ENCODE measurements at regions not wholly inside any gene's neighbourhood (a gene's known extent, or its start where the extent isn't known, plus 50 kb on each side); places are given as distances from the start of the nearest gene placed in this dataset.

- Histone ChIP-seq H3K27me3 (ENCODE audit: insufficient read depth, poor library complexity, severe bottlenecking) (no peaks in the 10 kb centered on the region), H3K27ac (ENCODE audit: poor library complexity, severe bottlenecking) (no peak overlapping the region), H3K9me3 (ENCODE audit: severe bottlenecking) (no peaks in the 10 kb centered on the region), H3K36me3 (ENCODE audit: low read depth) (no peaks in the 10 kb centered on the region), H3K4me3 (ENCODE audit: severe bottlenecking) (no peak overlapping the region), H3K4me1 (ENCODE audit: insufficient read depth, poor library complexity, severe bottlenecking) (no peaks in the 10 kb centered on the region)
- DNase-seq (ENCODE audit: low spot score) (no peak), ATAC-seq (ENCODE audit: low read depth) (no peak)
- no peak for TF ChIP-seq CTCF (IDR thresholded peaks at IDR 0.05; ENCODE audit: poor library complexity, severe bottlenecking)
Measured at GRCh38 chr6:14968056-14968637, 277.7 kb upstream of the JARID2 start.

GRCh38 chr6:14969126-14969525 lies 276.7 kb upstream of the JARID2 start:
- H3K36me3 ChIP-seq (ENCODE audit: low read depth) = no peaks in the 10 kb centered on the region
- no peak for ATAC-seq (ENCODE audit: low read depth)
- no peaks in the 10 kb centered on the region for H3K4me1 ChIP-seq (ENCODE audit: insufficient read depth, poor library complexity, severe bottlenecking)
- H3K27me3 ChIP-seq (ENCODE audit: insufficient read depth, poor library complexity, severe bottlenecking) = no peaks in the 10 kb centered on the region
- no peak for DNase-seq (ENCODE audit: low spot score)
- H3K27ac ChIP-seq (ENCODE audit: poor library complexity, severe bottlenecking) = no peak overlapping the region
- H3K9me3 ChIP-seq (ENCODE audit: severe bottlenecking) = no peaks in the 10 kb centered on the region
- H3K4me3 ChIP-seq (ENCODE audit: severe bottlenecking) = no peak overlapping the region
- TF ChIP-seq CTCF (IDR thresholded peaks at IDR 0.05; ENCODE audit: poor library complexity, severe bottlenecking) = no peak

GRCh38 chr6:14972379-14973067 lies 273.3 kb upstream of the JARID2 start:
- Histone ChIP-seq H3K9me3 (ENCODE audit: severe bottlenecking) (no peaks in the 10 kb centered on the region), H3K4me3 (ENCODE audit: severe bottlenecking) (no peak overlapping the region), H3K4me1 (ENCODE audit: insufficient read depth, poor library complexity, severe bottlenecking) (no peaks in the 10 kb centered on the region), H3K27ac (ENCODE audit: poor library complexity, severe bottlenecking) (no peak overlapping the region), H3K36me3 (ENCODE audit: low read depth) (no peaks in the 10 kb centered on the region), H3K27me3 (ENCODE audit: insufficient read depth, poor library complexity, severe bottlenecking) (no peaks in the 10 kb centered on the region)
- DNase-seq (ENCODE audit: low spot score) (no peak), ATAC-seq (ENCODE audit: low read depth) (no peak)
- no peak for TF ChIP-seq CTCF (IDR thresholded peaks at IDR 0.05; ENCODE audit: poor library complexity, severe bottlenecking)

GRCh38 chr6:14974372-14974771 lies 271.5 kb upstream of the JARID2 start:
- no peaks in the 10 kb centered on the region for H3K27me3 ChIP-seq (ENCODE audit: insufficient read depth, poor library complexity, severe bottlenecking)
- no peak overlapping the region for H3K4me3 ChIP-seq (ENCODE audit: severe bottlenecking)
- no peak for DNase-seq (ENCODE audit: low spot score)
- no peak for TF ChIP-seq CTCF (IDR thresholded peaks at IDR 0.05; ENCODE audit: poor library complexity, severe bottlenecking)
- no peaks in the 10 kb centered on the region for H3K36me3 ChIP-seq (ENCODE audit: low read depth)
- H3K27ac ChIP-seq (ENCODE audit: poor library complexity, severe bottlenecking) = no peak overlapping the region
- no peak for ATAC-seq (ENCODE audit: low read depth)
- H3K4me1 ChIP-seq (ENCODE audit: insufficient read depth, poor library complexity, severe bottlenecking) = no peaks in the 10 kb centered on the region
- H3K9me3 ChIP-seq (ENCODE audit: severe bottlenecking) = no peaks in the 10 kb centered on the region
